Osteocyte (in vitro differentiated cells): ENCODE measurements at regions not wholly inside any gene's neighbourhood (a gene's known extent, or its start where the extent isn't known, plus 50 kb on each side); places are given as distances from the start of the nearest gene placed in this dataset.

ENCODE experiments used
- DNase-seq: peaks from one replicate; pipeline ENCODE4 v3.0.0; 2021; ENCODE audit warnings: mixed read lengths; ENCODE audit not compliant: unreplicated experiment; ENCODE audit errors: extremely low spot score
- H3K27ac Mint-ChIP-seq: one replicate; pipeline ENCODE4 v1.8.0; 2021; ENCODE audit warnings: mild to moderate bottlenecking, mixed read lengths; ENCODE audit not compliant: unreplicated experiment
- H3K27me3 Mint-ChIP-seq: one replicate; pipeline ENCODE4 v1.8.0; 2021; ENCODE audit warnings: mixed read lengths; ENCODE audit not compliant: unreplicated experiment
- H3K36me3 Mint-ChIP-seq: one replicate; pipeline ENCODE4 v1.8.0; 2021; ENCODE audit warnings: mixed read lengths; ENCODE audit not compliant: unreplicated experiment
- H3K4me1 Mint-ChIP-seq: one replicate; pipeline ENCODE4 v1.8.0; 2021; ENCODE audit warnings: mixed read lengths; ENCODE audit not compliant: unreplicated experiment
- H3K4me3 Mint-ChIP-seq: one replicate; pipeline ENCODE4 v1.8.0; 2021; ENCODE audit warnings: mild to moderate bottlenecking, moderate library complexity, mixed read lengths; ENCODE audit not compliant: unreplicated experiment
- H3K9me3 Mint-ChIP-seq: one replicate; pipeline ENCODE4 v1.8.0; 2021; ENCODE audit warnings: mixed read lengths; ENCODE audit not compliant: unreplicated experiment
- CTCF ChIP-seq: fragments of 200-600 bp; sonication (generic); IDR thresholded peaks from 2 replicates; pipeline ENCODE4 v1.5.0; 2021; ENCODE audit warnings: antibody characterized with exemption, mild to moderate bottlenecking, moderate library complexity

- Mint-ChIP-seq H3K4me3 (no peak overlapping the region), H3K4me1 (no peaks in the 10 kb centered on the region), H3K9me3 (peaks cover 41% of the 10 kb centered on the region), H3K27me3 (no peaks in the 10 kb centered on the region), H3K36me3 (peaks cover 3% of the 10 kb centered on the region), H3K27ac (no peak overlapping the region)
- TF ChIP-seq CTCF: no peak
- no peak for DNase-seq
Measured at GRCh38 chr2:129627437-129627836, 352.0 kb upstream of the RAB6C start.

GRCh38 chr2:129636692-129637091, 342.8 kb upstream of the RAB6C start:
- Mint-ChIP-seq H3K27me3 (no peaks in the 10 kb centered on the region), H3K9me3 (peaks cover 16% of the 10 kb centered on the region), H3K27ac (no peak overlapping the region), H3K4me1 (no peaks in the 10 kb centered on the region), H3K4me3 (no peak overlapping the region), H3K36me3 (no peaks in the 10 kb centered on the region)
- TF ChIP-seq CTCF: no peak
- no peak for DNase-seq

- no peaks in the 10 kb centered on the region for H3K27me3 Mint-ChIP-seq
- H3K27ac Mint-ChIP-seq: no peak overlapping the region
- H3K4me3 Mint-ChIP-seq: no peak overlapping the region
- no peak for DNase-seq
- H3K36me3 Mint-ChIP-seq: no peaks in the 10 kb centered on the region
- peaks cover 30% of the 10 kb centered on the region for H3K9me3 Mint-ChIP-seq
- no peaks in the 10 kb centered on the region for H3K4me1 Mint-ChIP-seq
- TF ChIP-seq CTCF: no peak
Measured at GRCh38 chr2:129641371-129641770, 338.1 kb upstream of the RAB6C start.

GRCh38 chr2:129642526-129643043, 336.9 kb upstream of the RAB6C start:
- no peak for DNase-seq
- Mint-ChIP-seq H3K4me1 (no peaks in the 10 kb centered on the region), H3K4me3 (no peak overlapping the region), H3K36me3 (no peaks in the 10 kb centered on the region), H3K27ac (no peak overlapping the region), H3K9me3 (peaks cover 29% of the 10 kb centered on the region), H3K27me3 (no peaks in the 10 kb centered on the region)
- no peak for TF ChIP-seq CTCF

- TF ChIP-seq CTCF: no peak
- Mint-ChIP-seq H3K9me3 (peaks cover 33% of the 10 kb centered on the region), H3K4me1 (no peaks in the 10 kb centered on the region), H3K27ac (no peak overlapping the region), H3K27me3 (no peaks in the 10 kb centered on the region), H3K36me3 (no peaks in the 10 kb centered on the region), H3K4me3 (no peak overlapping the region)
- no peak for DNase-seq
Measured at GRCh38 chr2:129645335-129645734, 334.1 kb upstream of the RAB6C start.
